ENCODE measurements at regions not wholly inside any gene's neighbourhood (a gene's known extent, or its start where the extent isn't known, plus 50 kb on each side); places are given as distances from the start of the nearest gene placed in this dataset.
"Not testable (repeated sequence)": the region's sequence is repeated elsewhere in the genome, so short reads cannot be mapped to it uniquely, and the experiment has no call there.

- Histone ChIP-seq H3K56ac (ENCODE audit: low read length) (no peak overlapping the region), H3K27me3 (ENCODE audit: insufficient read depth, low read length, poor library complexity) (no peaks in the 10 kb centered on the region), H3K18ac (ENCODE audit: low read length) (no peak overlapping the region), H3K23ac (ENCODE audit: low read length) (no peak overlapping the region), H3K4me1 (ENCODE audit: control insufficient read depth, low read depth, low read length) (no peaks in the 10 kb centered on the region), H3K36me3 (ENCODE audit: control insufficient read depth, insufficient read depth, low read length) (no peaks in the 10 kb centered on the region), H3K79me1 (ENCODE audit: low read length) (no peaks in the 10 kb centered on the region), H4K8ac (ENCODE audit: low read depth, low read length) (no peak overlapping the region), H2AK5ac (ENCODE audit: low read length) (no peak overlapping the region), H2BK120ac (ENCODE audit: low read depth, low read length) (no peak overlapping the region), H3K4ac (ENCODE audit: low read depth, low read length) (no peak overlapping the region), H2BK5ac (ENCODE audit: low read length) (no peak overlapping the region), H4K5ac (ENCODE audit: low read length) (no peak overlapping the region), H2BK15ac (replicated peaks; ENCODE audit: low read depth) (no peak overlapping the region), H3K4me3 (ENCODE audit: low read length) (no peak overlapping the region), H3K79me2 (ENCODE audit: control insufficient read depth, insufficient read depth, low read length) (no peaks in the 10 kb centered on the region), H3K27ac (ENCODE audit: low read depth, low read length) (no peak overlapping the region), H3K4me2 (ENCODE audit: low read length) (no peak overlapping the region), H3K9ac (ENCODE audit: low read length) (no peak overlapping the region)
- DNase-seq: no peak
These were observed 135.8 kb upstream of the TMEM168 start for GRCh38 chr7:112926018-112926417.

DNA sequence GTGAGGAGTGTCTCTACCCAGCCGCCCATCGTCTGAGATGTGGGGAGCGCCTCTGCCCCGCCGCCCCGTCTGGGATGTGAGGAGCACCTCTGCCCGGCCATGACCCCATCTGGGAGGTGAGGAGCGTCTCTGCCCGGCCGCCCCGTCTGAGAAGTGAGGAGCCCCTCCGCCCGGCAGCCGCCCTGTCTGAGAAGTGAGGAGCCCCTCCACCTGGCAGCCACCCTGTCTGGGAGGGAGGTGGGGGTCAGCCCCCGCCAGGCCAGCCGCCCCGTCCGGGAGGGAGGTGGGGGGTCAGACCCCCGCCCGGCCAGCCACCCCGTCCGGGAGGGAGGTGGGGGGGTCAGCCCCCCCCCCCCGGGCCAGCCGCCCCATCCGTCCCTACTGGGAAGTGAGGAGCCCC lies 132.4 kb upstream of the TMEM168 start:
- H4K8ac ChIP-seq (ENCODE audit: low read depth, low read length); H3K9ac ChIP-seq (ENCODE audit: low read length); H3K4me2 ChIP-seq (ENCODE audit: low read length); H2AK5ac ChIP-seq (ENCODE audit: low read length); H3K56ac ChIP-seq (ENCODE audit: low read length); H3K79me2 ChIP-seq (ENCODE audit: control insufficient read depth, insufficient read depth, low read length); H3K4me3 ChIP-seq (ENCODE audit: low read length); H3K23ac ChIP-seq (ENCODE audit: low read length); H2BK120ac ChIP-seq (ENCODE audit: low read depth, low read length); DNase-seq; H3K4me1 ChIP-seq (ENCODE audit: control insufficient read depth, low read depth, low read length); H3K18ac ChIP-seq (ENCODE audit: low read length); H3K27me3 ChIP-seq (ENCODE audit: insufficient read depth, low read length, poor library complexity); H2BK15ac ChIP-seq (replicated peaks; ENCODE audit: low read depth); H2BK5ac ChIP-seq (ENCODE audit: low read length); H4K5ac ChIP-seq (ENCODE audit: low read length); H3K36me3 ChIP-seq (ENCODE audit: control insufficient read depth, insufficient read depth, low read length); H3K79me1 ChIP-seq (ENCODE audit: low read length); H3K27ac ChIP-seq (ENCODE audit: low read depth, low read length); H3K4ac ChIP-seq (ENCODE audit: low read depth, low read length): not testable (repeated sequence)
- WGBS (ENCODE audit: extremely low coverage, insufficient coverage, low lambda C conversion rate): no CpG with 5 or more reads among the region's 25 CpGs

- H2AK5ac ChIP-seq (ENCODE audit: low read length); H4K8ac ChIP-seq (ENCODE audit: low read depth, low read length); H3K4ac ChIP-seq (ENCODE audit: low read depth, low read length); DNase-seq; H3K36me3 ChIP-seq (ENCODE audit: control insufficient read depth, insufficient read depth, low read length); H3K27ac ChIP-seq (ENCODE audit: low read depth, low read length); H3K9ac ChIP-seq (ENCODE audit: low read length); H2BK120ac ChIP-seq (ENCODE audit: low read depth, low read length); H3K18ac ChIP-seq (ENCODE audit: low read length); H3K23ac ChIP-seq (ENCODE audit: low read length); H2BK15ac ChIP-seq (replicated peaks; ENCODE audit: low read depth); H3K4me2 ChIP-seq (ENCODE audit: low read length); H3K4me3 ChIP-seq (ENCODE audit: low read length); H3K79me1 ChIP-seq (ENCODE audit: low read length); H3K79me2 ChIP-seq (ENCODE audit: control insufficient read depth, insufficient read depth, low read length); H2BK5ac ChIP-seq (ENCODE audit: low read length); H3K27me3 ChIP-seq (ENCODE audit: insufficient read depth, low read length, poor library complexity); H3K4me1 ChIP-seq (ENCODE audit: control insufficient read depth, low read depth, low read length); H4K5ac ChIP-seq (ENCODE audit: low read length); H3K56ac ChIP-seq (ENCODE audit: low read length): not testable (repeated sequence)
- no CpG with 5 or more reads among the region's 18 CpGs for WGBS (ENCODE audit: extremely low coverage, insufficient coverage, low lambda C conversion rate)
These were observed 126.2 kb upstream of the TMEM168 start for GRCh38 chr7:112916431-112916830.

DNA sequence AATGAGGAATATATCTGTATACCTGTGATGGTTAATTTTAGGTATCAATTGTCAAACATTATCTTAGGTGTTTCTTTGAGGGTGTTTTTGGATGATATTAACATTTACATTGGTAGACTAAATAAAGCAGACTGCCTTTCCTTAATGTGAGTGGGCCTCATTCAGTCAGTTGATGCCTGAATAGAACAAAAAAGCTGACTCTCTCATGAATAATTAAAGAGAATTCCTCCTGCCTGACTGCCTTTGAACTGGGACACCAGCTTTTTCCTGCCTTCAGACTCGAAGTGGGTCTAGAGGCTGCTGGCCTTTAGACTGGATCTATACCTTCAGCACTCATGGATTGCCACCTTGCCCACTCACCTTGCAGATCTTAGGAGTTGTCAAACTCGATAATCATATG lies 117.9 kb upstream of the TMEM168 start:
- H3K79me2 ChIP-seq (ENCODE audit: control insufficient read depth, insufficient read depth, low read length): no peaks in the 10 kb centered on the region
- no peak overlapping the region for H3K4ac ChIP-seq (ENCODE audit: low read depth, low read length)

GRCh38 chr7:112907658-112908057 lies 117.5 kb upstream of the TMEM168 start:
- Histone ChIP-seq H3K4ac (ENCODE audit: low read depth, low read length) (no peak overlapping the region), H3K4me2 (ENCODE audit: low read length) (no peak overlapping the region), H4K8ac (ENCODE audit: low read depth, low read length) (no peak overlapping the region), H3K23ac (ENCODE audit: low read length) (no peak overlapping the region), H2AK5ac (ENCODE audit: low read length) (no peak overlapping the region), H4K5ac (ENCODE audit: low read length) (no peak overlapping the region), H3K18ac (ENCODE audit: low read length) (no peak overlapping the region), H3K79me1 (ENCODE audit: low read length) (peaks cover 2% of the 10 kb centered on the region), H3K56ac (ENCODE audit: low read length) (no peak overlapping the region), H3K79me2 (ENCODE audit: control insufficient read depth, insufficient read depth, low read length) (no peaks in the 10 kb centered on the region), H2BK15ac (replicated peaks; ENCODE audit: low read depth) (no peak overlapping the region), H3K4me1 (ENCODE audit: control insufficient read depth, low read depth, low read length) (no peaks in the 10 kb centered on the region), H3K4me3 (ENCODE audit: low read length) (no peak overlapping the region), H3K27me3 (ENCODE audit: insufficient read depth, low read length, poor library complexity) (no peaks in the 10 kb centered on the region), H2BK120ac (ENCODE audit: low read depth, low read length) (no peak overlapping the region), H3K36me3 (ENCODE audit: control insufficient read depth, insufficient read depth, low read length) (no peaks in the 10 kb centered on the region), H3K9ac (ENCODE audit: low read length) (no peak overlapping the region), H2BK5ac (ENCODE audit: low read length) (no peak overlapping the region), H3K27ac (ENCODE audit: low read depth, low read length) (no peak overlapping the region)
- WGBS (ENCODE audit: extremely low coverage, insufficient coverage, low lambda C conversion rate): no CpG with 5 or more reads among the region's 1 CpG
- DNase-seq: no peak

More for the DNA sequence above, 117.9 kb upstream of the TMEM168 start:
- no peak overlapping the region for H4K8ac ChIP-seq (ENCODE audit: low read depth, low read length)
- H3K27me3 ChIP-seq (ENCODE audit: insufficient read depth, low read length, poor library complexity): no peaks in the 10 kb centered on the region
- no peak overlapping the region for H4K5ac ChIP-seq (ENCODE audit: low read length)
- H2AK5ac ChIP-seq (ENCODE audit: low read length): no peak overlapping the region
- H2BK15ac ChIP-seq (replicated peaks; ENCODE audit: low read depth): no peak overlapping the region
- H3K56ac ChIP-seq (ENCODE audit: low read length): no peak overlapping the region
- H3K79me1 ChIP-seq (ENCODE audit: low read length): peaks cover 2% of the 10 kb centered on the region
- DNase-seq: no peak
- WGBS (ENCODE audit: extremely low coverage, insufficient coverage, low lambda C conversion rate): no CpG with 5 or more reads among the region's 2 CpGs
- no peak overlapping the region for H3K23ac ChIP-seq (ENCODE audit: low read length)
- no peak overlapping the region for H3K9ac ChIP-seq (ENCODE audit: low read length)
- H2BK120ac ChIP-seq (ENCODE audit: low read depth, low read length): no peak overlapping the region
- no peak overlapping the region for H3K4me3 ChIP-seq (ENCODE audit: low read length)
- H3K18ac ChIP-seq (ENCODE audit: low read length): no peak overlapping the region
- no peaks in the 10 kb centered on the region for H3K4me1 ChIP-seq (ENCODE audit: control insufficient read depth, low read depth, low read length)
- no peak overlapping the region for H3K4me2 ChIP-seq (ENCODE audit: low read length)
- H2BK5ac ChIP-seq (ENCODE audit: low read length): no peak overlapping the region
- H3K27ac ChIP-seq (ENCODE audit: low read depth, low read length): no peak overlapping the region
- no peaks in the 10 kb centered on the region for H3K36me3 ChIP-seq (ENCODE audit: control insufficient read depth, insufficient read depth, low read length)

GRCh38 chr7:112905950-112906349 lies 115.8 kb upstream of the TMEM168 start:
- H3K4me1 ChIP-seq (ENCODE audit: control insufficient read depth, low read depth, low read length): no peaks in the 10 kb centered on the region
- no peak overlapping the region for H3K4ac ChIP-seq (ENCODE audit: low read depth, low read length)
- no peak overlapping the region for H3K18ac ChIP-seq (ENCODE audit: low read length)

More at GRCh38 chr7:112905950-112906349, 115.8 kb upstream of the TMEM168 start:
- no peak overlapping the region for H3K23ac ChIP-seq (ENCODE audit: low read length)
- no peak for DNase-seq
- peaks cover 2% of the 10 kb centered on the region for H3K79me1 ChIP-seq (ENCODE audit: low read length)
- H2BK5ac ChIP-seq (ENCODE audit: low read length): no peak overlapping the region
- no peak overlapping the region for H4K5ac ChIP-seq (ENCODE audit: low read length)
- H3K36me3 ChIP-seq (ENCODE audit: control insufficient read depth, insufficient read depth, low read length): no peaks in the 10 kb centered on the region
- no peak overlapping the region for H2BK15ac ChIP-seq (replicated peaks; ENCODE audit: low read depth)
- H3K27me3 ChIP-seq (ENCODE audit: insufficient read depth, low read length, poor library complexity): no peaks in the 10 kb centered on the region
- H3K27ac ChIP-seq (ENCODE audit: low read depth, low read length): no peak overlapping the region
- H3K4me3 ChIP-seq (ENCODE audit: low read length): no peak overlapping the region
- no peak overlapping the region for H3K4me2 ChIP-seq (ENCODE audit: low read length)
- no peak overlapping the region for H3K9ac ChIP-seq (ENCODE audit: low read length)
- no peak overlapping the region for H3K56ac ChIP-seq (ENCODE audit: low read length)
- H3K79me2 ChIP-seq (ENCODE audit: control insufficient read depth, insufficient read depth, low read length): no peaks in the 10 kb centered on the region
- H4K8ac ChIP-seq (ENCODE audit: low read depth, low read length): no peak overlapping the region
- H2BK120ac ChIP-seq (ENCODE audit: low read depth, low read length): no peak overlapping the region
- no peak overlapping the region for H2AK5ac ChIP-seq (ENCODE audit: low read length)

All from mesendoderm (in vitro differentiated cells).